ENCODE measurements at regions not wholly inside any gene's neighbourhood (a gene's known extent, or its start where the extent isn't known, plus 50 kb on each side); places are given as distances from the start of the nearest gene placed in this dataset.

GRCh38 chr18:48468151-48468550, 59.0 kb upstream of the ZBTB7C start:
- peaks cover 33% of the 10 kb centered on the region for H3K4me1 ChIP-seq (ENCODE audit: control insufficient read depth, insufficient read depth, low read length)
- no peaks in the 10 kb centered on the region for H3K9me3 ChIP-seq (ENCODE audit: control insufficient read depth, low read length)
- no peak overlapping the region for H3K9ac ChIP-seq (ENCODE audit: low read length)
- H3K36me3 ChIP-seq (ENCODE audit: control insufficient read depth, insufficient read depth, low read length, severe bottlenecking): no peaks in the 10 kb centered on the region
- no peak for DNase-seq (ENCODE audit: low read depth)
- H3K27me3 ChIP-seq (replicated peaks; ENCODE audit: control insufficient read depth, insufficient read depth, low read length): no peaks in the 10 kb centered on the region
- no peak overlapping the region for H3K4me3 ChIP-seq (ENCODE audit: low read length)

- peaks cover 25% of the 10 kb centered on the region for H3K4me1 ChIP-seq (ENCODE audit: control insufficient read depth, insufficient read depth, low read length)
- no peak for DNase-seq (ENCODE audit: low read depth)
- H3K36me3 ChIP-seq (ENCODE audit: control insufficient read depth, insufficient read depth, low read length, severe bottlenecking): no peaks in the 10 kb centered on the region
- no peak overlapping the region for H3K9ac ChIP-seq (ENCODE audit: low read length)
- no peak overlapping the region for H3K4me3 ChIP-seq (ENCODE audit: low read length)
- H3K9me3 ChIP-seq (ENCODE audit: control insufficient read depth, low read length): no peaks in the 10 kb centered on the region
- no peaks in the 10 kb centered on the region for H3K27me3 ChIP-seq (replicated peaks; ENCODE audit: control insufficient read depth, insufficient read depth, low read length)
Measured at GRCh38 chr18:48467231-48467630, 58.0 kb upstream of the ZBTB7C start.

- no peak overlapping the region for H3K4me3 ChIP-seq (ENCODE audit: low read length)
- H3K9ac ChIP-seq (ENCODE audit: low read length): no peak overlapping the region
- H3K4me1 ChIP-seq (ENCODE audit: control insufficient read depth, insufficient read depth, low read length): no peaks in the 10 kb centered on the region
- H3K36me3 ChIP-seq (ENCODE audit: control insufficient read depth, insufficient read depth, low read length, severe bottlenecking): no peaks in the 10 kb centered on the region
- no peaks in the 10 kb centered on the region for H3K9me3 ChIP-seq (ENCODE audit: control insufficient read depth, low read length)
- no peak for DNase-seq (ENCODE audit: low read depth)
- H3K27me3 ChIP-seq (replicated peaks; ENCODE audit: control insufficient read depth, insufficient read depth, low read length): no peaks in the 10 kb centered on the region
Measured at GRCh38 chr18:48462510-48462909, 53.3 kb upstream of the ZBTB7C start.

GRCh38 chr18:48460929-48461583, 51.9 kb upstream of the ZBTB7C start:
- Histone ChIP-seq H3K9me3 (ENCODE audit: control insufficient read depth, low read length) (no peaks in the 10 kb centered on the region), H3K9ac (ENCODE audit: low read length) (no peak overlapping the region), H3K4me3 (ENCODE audit: low read length) (no peak overlapping the region), H3K36me3 (ENCODE audit: control insufficient read depth, insufficient read depth, low read length, severe bottlenecking) (no peaks in the 10 kb centered on the region), H3K4me1 (ENCODE audit: control insufficient read depth, insufficient read depth, low read length) (peaks cover 5% of the 10 kb centered on the region), H3K27me3 (replicated peaks; ENCODE audit: control insufficient read depth, insufficient read depth, low read length) (no peaks in the 10 kb centered on the region)
- DNase-seq (ENCODE audit: low read depth): no peak

GRCh38 chr18:48459465-48459864, 50.3 kb upstream of the ZBTB7C start:
- H3K36me3 ChIP-seq (ENCODE audit: control insufficient read depth, insufficient read depth, low read length, severe bottlenecking): no peaks in the 10 kb centered on the region
- no peaks in the 10 kb centered on the region for H3K9me3 ChIP-seq (ENCODE audit: control insufficient read depth, low read length)
- H3K27me3 ChIP-seq (replicated peaks; ENCODE audit: control insufficient read depth, insufficient read depth, low read length): no peaks in the 10 kb centered on the region
- peaks cover 15% of the 10 kb centered on the region for H3K4me1 ChIP-seq (ENCODE audit: control insufficient read depth, insufficient read depth, low read length)
- DNase-seq (ENCODE audit: low read depth): no peak
- H3K4me3 ChIP-seq (ENCODE audit: low read length): no peak overlapping the region
- no peak overlapping the region for H3K9ac ChIP-seq (ENCODE audit: low read length)

GRCh38 chr18:48459016-48459415, 49.8 kb upstream of the ZBTB7C start:
- no peak for DNase-seq (ENCODE audit: low read depth)
- no peaks in the 10 kb centered on the region for H3K36me3 ChIP-seq (ENCODE audit: control insufficient read depth, insufficient read depth, low read length, severe bottlenecking)
- H3K4me3 ChIP-seq (ENCODE audit: low read length): no peak overlapping the region
- H3K9ac ChIP-seq (ENCODE audit: low read length): no peak overlapping the region
- no peaks in the 10 kb centered on the region for H3K9me3 ChIP-seq (ENCODE audit: control insufficient read depth, low read length)
- no peaks in the 10 kb centered on the region for H3K27me3 ChIP-seq (replicated peaks; ENCODE audit: control insufficient read depth, insufficient read depth, low read length)
- peaks cover 20% of the 10 kb centered on the region for H3K4me1 ChIP-seq (ENCODE audit: control insufficient read depth, insufficient read depth, low read length)
